Esophagus squamous epithelium (tissue), 5 donors: ENCODE measurements at regions not wholly inside any gene's neighbourhood (a gene's known extent, or its start where the extent isn't known, plus 50 kb on each side); places are given as distances from the start of the nearest gene placed in this dataset.

Experiments used
- DNase-seq: peaks from one replicate; lab custom pipeline; 2025; lab: John Stamatoyannopoulos, UW
- H3K27ac ChIP-seq, 4 donors: fragments of 200-600 bp; sonication (generic); one replicate each; pipeline ENCODE4 v1.5.1; 2016 to 2019; ENCODE audit warnings: mild to moderate bottlenecking in 1 of 4
- H3K27me3 ChIP-seq, 4 donors: fragments of 200-600 bp; sonication (generic); 1 replicate in 3 of 4; 2 replicates in 1 of 4; pipeline versions ENCODE4 v1.5.1 to v1.6.0; 2017 to 2021; ENCODE audit warnings: antibody characterized with exemption in 1 of 4
- H3K36me3 ChIP-seq, 3 donors: fragments of 200-600 bp; sonication (generic); one replicate each; pipeline ENCODE4 v1.5.1; 2016 to 2019
- H3K4me1 ChIP-seq, 3 donors: fragments of 200-600 bp; sonication (generic); one replicate each; pipeline ENCODE4 v1.5.1; 2017 to 2019
- H3K4me3 ChIP-seq, 4 donors: fragments of 200-600 bp; sonication (generic); 1 replicate in 3 of 4; 2 replicates in 1 of 4; pipeline ENCODE4 v1.5.1; 2016 to 2019; ENCODE audit warnings: mild to moderate bottlenecking in 2 of 4, moderate library complexity in 1 of 4
- H3K9me3 ChIP-seq, 3 donors: fragments of 200-600 bp; sonication (generic); one replicate each; pipeline ENCODE4 v1.5.1; 2016 to 2019
- POLR2A ChIP-seq, 4 donors: fragments of 450-650 bp; IDR thresholded peaks; one replicate each; pipeline ENCODE4 v1.6.1; 2017; ENCODE audit warnings: antibody characterized with exemption in 4 of 4, mild to moderate bottlenecking in 4 of 4, moderate library complexity in 3 of 4
- WGBS, 2 donors: methylation state at CpG; one replicate each; pipeline ENCODE4 v1.1.5; 2018; 5-methylcytosine and 5-hydroxymethylcytosine counted together
- intact Hi-C: fragments of 100-400 bp; cut with DNase I; formaldehyde crosslinking; loops from one replicate; pipeline ENCODE4 v1.15.0; 2022
- TF ChIP-seq, protein P1 (sequence below), 6 experiments: fragments of 450-650 bp in 4 of 6; fragments of 200-600 bp in 2 of 6; sonication (generic) in 2 of 6; IDR thresholded peaks; one replicate each; pipeline ENCODE4 v1.5.1; 2016 to 2019; ENCODE audit warnings: antibody characterized with exemption in 6 of 6, mild to moderate bottlenecking in 4 of 6, moderate library complexity in 4 of 6
- donor health status: DM: yes; HTN: yes; CAD: no.

DNA sequence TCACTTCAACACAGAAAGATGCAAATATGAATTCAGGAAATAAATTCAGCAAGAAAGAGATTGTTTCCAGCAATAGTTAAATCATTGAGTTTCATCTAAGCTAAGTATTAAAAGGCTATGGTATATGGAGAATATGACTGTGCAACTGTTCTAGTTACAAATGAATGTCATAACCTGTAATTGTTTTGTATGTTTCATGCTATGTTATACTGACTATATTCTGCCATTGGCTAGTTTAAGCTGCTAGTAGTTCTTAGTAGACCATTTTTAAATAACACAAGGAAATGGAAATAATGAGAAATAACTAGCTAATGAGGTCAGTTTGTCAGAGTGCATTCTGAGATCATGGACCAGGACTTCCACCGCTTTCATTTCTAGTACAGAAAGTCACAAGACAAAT lies 1154.9 kb upstream of the TMEFF2 start:
- Histone ChIP-seq H3K4me1 (no peaks in the 10 kb centered on the region), H3K27me3 (no peaks in the 10 kb centered on the region), H3K4me3 (no peak overlapping the region), H3K36me3 (no peaks in the 10 kb centered on the region), H3K9me3 (no peaks in the 10 kb centered on the region), H3K27ac (no peak overlapping the region)
- 65 to 71% methylated on average over 1 of the region's 1 CpG for WGBS, 2 donors
- no peak for DNase-seq
- intact Hi-C loops: no loop called here
- no peak for TF ChIP-seq POLR2A (IDR thresholded peaks at IDR 0.05)
- TF ChIP-seq, protein P1, sequence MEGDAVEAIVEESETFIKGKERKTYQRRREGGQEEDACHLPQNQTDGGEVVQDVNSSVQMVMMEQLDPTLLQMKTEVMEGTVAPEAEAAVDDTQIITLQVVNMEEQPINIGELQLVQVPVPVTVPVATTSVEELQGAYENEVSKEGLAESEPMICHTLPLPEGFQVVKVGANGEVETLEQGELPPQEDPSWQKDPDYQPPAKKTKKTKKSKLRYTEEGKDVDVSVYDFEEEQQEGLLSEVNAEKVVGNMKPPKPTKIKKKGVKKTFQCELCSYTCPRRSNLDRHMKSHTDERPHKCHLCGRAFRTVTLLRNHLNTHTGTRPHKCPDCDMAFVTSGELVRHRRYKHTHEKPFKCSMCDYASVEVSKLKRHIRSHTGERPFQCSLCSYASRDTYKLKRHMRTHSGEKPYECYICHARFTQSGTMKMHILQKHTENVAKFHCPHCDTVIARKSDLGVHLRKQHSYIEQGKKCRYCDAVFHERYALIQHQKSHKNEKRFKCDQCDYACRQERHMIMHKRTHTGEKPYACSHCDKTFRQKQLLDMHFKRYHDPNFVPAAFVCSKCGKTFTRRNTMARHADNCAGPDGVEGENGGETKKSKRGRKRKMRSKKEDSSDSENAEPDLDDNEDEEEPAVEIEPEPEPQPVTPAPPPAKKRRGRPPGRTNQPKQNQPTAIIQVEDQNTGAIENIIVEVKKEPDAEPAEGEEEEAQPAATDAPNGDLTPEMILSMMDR (IDR thresholded peaks at IDR 0.05): no peak

DNA sequence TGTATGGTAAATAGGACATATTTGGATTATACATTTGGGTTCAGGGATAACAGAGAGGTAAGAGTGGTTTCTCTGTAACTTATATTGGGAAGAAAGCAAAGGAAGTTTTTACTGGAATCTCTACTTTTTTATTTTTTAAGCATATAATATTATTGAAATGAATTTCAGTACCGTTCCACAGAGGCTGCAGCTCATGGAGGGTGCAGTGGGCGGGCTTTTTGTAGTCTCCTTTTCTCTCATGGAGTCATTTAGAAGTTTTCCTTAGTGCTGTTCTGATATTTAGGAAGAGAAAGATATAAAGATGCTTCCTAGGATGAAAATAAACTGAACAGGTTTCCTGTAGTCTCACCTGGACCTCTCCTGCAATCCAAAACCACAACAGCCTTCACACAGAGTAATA lies 1153.3 kb upstream of the TMEFF2 start:
- intact Hi-C loops: no loop called here
- no peak for TF ChIP-seq POLR2A (IDR thresholded peaks at IDR 0.05)
- TF ChIP-seq, protein P1 (IDR thresholded peaks at IDR 0.05): no peak
- no peak for DNase-seq
- Histone ChIP-seq H3K4me3 (peak overlapping the region in 3 of 4 donors; percentile 26 to 62 (median 28)), H3K4me1 (no peaks in the 10 kb centered on the region), H3K36me3 (no peaks in the 10 kb centered on the region), H3K27me3 (no peaks in the 10 kb centered on the region), H3K9me3 (no peaks in the 10 kb centered on the region), H3K27ac (no peak overlapping the region)
- WGBS, 2 donors: 80 to 86% methylated on average over 2 of the region's 2 CpGs

DNA sequence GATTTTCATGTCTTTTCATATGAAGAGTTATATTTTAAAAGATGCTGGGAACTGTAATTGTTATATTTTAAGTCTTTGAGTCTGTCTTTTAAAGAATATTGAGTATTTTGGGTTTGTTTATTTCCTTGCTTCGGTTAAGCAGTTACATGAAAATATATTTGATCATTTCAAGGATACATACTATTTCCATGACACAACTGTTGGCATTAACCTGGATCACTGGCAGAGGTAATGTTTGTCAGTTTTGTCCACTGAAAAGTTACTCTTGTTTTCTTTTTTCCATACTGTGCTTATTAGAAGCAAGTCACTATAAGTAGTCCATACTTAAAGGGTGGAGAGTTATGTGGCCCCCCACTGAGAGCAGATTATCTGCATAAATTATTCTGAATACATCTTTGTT lies 1142.0 kb upstream of the TMEFF2 start:
- no peak for DNase-seq
- H3K27me3 ChIP-seq: no peaks in the 10 kb centered on the region
- intact Hi-C loops: no loop called here
- no peaks in the 10 kb centered on the region for H3K36me3 ChIP-seq
- 70 to 76% methylated on average over 1 of the region's 1 CpG for WGBS, 2 donors
- TF ChIP-seq, protein P1 (IDR thresholded peaks at IDR 0.05): no peak
- no peak for TF ChIP-seq POLR2A (IDR thresholded peaks at IDR 0.05)
- H3K9me3 ChIP-seq: no peaks in the 10 kb centered on the region
- H3K4me1 ChIP-seq: no peaks in the 10 kb centered on the region
- no peak overlapping the region for H3K4me3 ChIP-seq
- no peak overlapping the region for H3K27ac ChIP-seq

DNA sequence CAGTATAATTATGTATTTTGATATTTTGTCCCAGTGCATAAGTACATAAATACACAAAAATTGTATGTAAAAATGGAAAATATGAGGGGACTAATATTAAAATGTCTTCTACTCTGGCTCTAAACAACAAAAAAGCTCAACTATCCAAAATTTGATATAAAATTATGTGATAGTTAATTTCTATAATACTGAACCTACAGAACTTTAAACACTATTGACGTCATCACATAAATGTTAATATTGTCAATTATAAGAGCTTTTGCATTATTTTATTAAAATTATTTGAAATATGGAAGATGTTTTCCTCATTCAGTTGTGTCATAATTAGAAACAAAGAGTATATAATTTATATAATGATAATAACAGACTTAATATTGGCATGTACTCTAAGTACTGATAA lies 1139.7 kb upstream of the TMEFF2 start:
- Histone ChIP-seq H3K27me3 (no peaks in the 10 kb centered on the region), H3K9me3 (no peaks in the 10 kb centered on the region), H3K36me3 (no peaks in the 10 kb centered on the region), H3K27ac (no peak overlapping the region), H3K4me3 (no peak overlapping the region), H3K4me1 (no peaks in the 10 kb centered on the region)
- WGBS, 2 donors: 82 to 86% methylated on average over 1 of the region's 1 CpG
- TF ChIP-seq, protein P1 (IDR thresholded peaks at IDR 0.05): no peak
- no peak for TF ChIP-seq POLR2A (IDR thresholded peaks at IDR 0.05)
- no peak for DNase-seq
- intact Hi-C loops: no loop called here

DNA sequence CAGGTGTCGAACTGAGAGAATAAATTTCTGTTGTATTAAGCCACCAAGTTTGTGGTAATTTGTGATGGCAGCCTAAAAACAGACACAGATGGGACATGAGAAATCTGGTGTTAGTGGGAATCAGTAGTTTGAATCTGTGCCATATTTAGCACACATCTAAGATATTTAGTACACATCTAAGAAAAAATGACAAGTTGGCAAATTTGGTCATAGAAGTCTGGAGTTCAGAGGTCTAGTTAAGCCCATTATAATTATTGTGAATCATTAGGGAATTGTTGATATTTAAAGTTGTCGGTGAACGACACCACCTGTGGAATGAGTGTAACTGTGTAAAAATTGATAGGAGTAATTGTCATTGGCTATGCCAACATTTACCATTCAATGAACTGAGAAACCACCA lies 1138.8 kb upstream of the TMEFF2 start:
- no peak for TF ChIP-seq POLR2A (IDR thresholded peaks at IDR 0.05)
- TF ChIP-seq, protein P1 (IDR thresholded peaks at IDR 0.05): no peak
- Histone ChIP-seq H3K27me3 (no peaks in the 10 kb centered on the region), H3K4me1 (no peaks in the 10 kb centered on the region), H3K4me3 (no peak overlapping the region), H3K27ac (no peak overlapping the region), H3K9me3 (no peaks in the 10 kb centered on the region), H3K36me3 (no peaks in the 10 kb centered on the region)
- WGBS, 2 donors: 90 to 92% methylated on average over 3 of the region's 3 CpGs
- DNase-seq: no peak
- intact Hi-C loops: no loop called here
